Smooth muscle cell (in vitro differentiated cells): ENCODE measurements at regions not wholly inside any gene's neighbourhood (a gene's known extent, or its start where the extent isn't known, plus 50 kb on each side); places are given as distances from the start of the nearest gene placed in this dataset.

ENCODE experiments used
- DNase-seq: peaks from one replicate; lab custom pipeline; 2025; ENCODE audit not compliant: unreplicated experiment; lab: John Stamatoyannopoulos, UW
- H2AFZ ChIP-seq: fragments of 200-600 bp; sonication (generic); 2 replicates; pipeline ENCODE4 v1.6.0; 2016; ENCODE audit warnings: antibody characterized with exemption, low read depth, mild to moderate bottlenecking
- H3F3A ChIP-seq: fragments of 200-600 bp; sonication (generic); 2 replicates; pipeline ENCODE4 v1.6.0; 2017; ENCODE audit warnings: antibody characterized with exemption, low read depth
- H3K27ac ChIP-seq: fragments of 200-600 bp; sonication (generic); 2 replicates; pipeline ENCODE4 v1.5.1; 2016; ENCODE audit warnings: low read depth, mild to moderate bottlenecking
- H3K27me3 ChIP-seq: fragments of 200-600 bp; sonication (generic); 2 replicates; pipeline ENCODE4 v1.6.1; 2016; ENCODE audit warnings: low read depth, mild to moderate bottlenecking
- H3K36me3 ChIP-seq: fragments of 200-600 bp; sonication (generic); 2 replicates; pipeline ENCODE4 v1.5.1; 2016; ENCODE audit warnings: low read depth
- H3K4me1 ChIP-seq: fragments of 200-600 bp; sonication (generic); 2 replicates; pipeline ENCODE4 v1.5.1; 2016; ENCODE audit warnings: low read depth
- H3K4me2 ChIP-seq: fragments of 200-600 bp; sonication (generic); 2 replicates; pipeline ENCODE4 v1.6.0; 2016; ENCODE audit warnings: mild to moderate bottlenecking
- H3K4me3 ChIP-seq: fragments of 200-600 bp; sonication (generic); 2 replicates; pipeline ENCODE4 v1.5.1; 2016; ENCODE audit warnings: mild to moderate bottlenecking
- H3K79me2 ChIP-seq: fragments of 200-600 bp; sonication (generic); 2 replicates; pipeline ENCODE4 v1.6.0; 2016; ENCODE audit warnings: low read depth, mild to moderate bottlenecking
- H3K9ac ChIP-seq: fragments of 200-600 bp; sonication (generic); 2 replicates; pipeline ENCODE4 v1.6.0; 2016; ENCODE audit warnings: low read depth
- H3K9me3 ChIP-seq: fragments of 200-600 bp; sonication (generic); replicated peaks from 2 replicates; pipeline ENCODE4 v1.5.1; 2016; ENCODE audit warnings: low read depth
- H4K20me1 ChIP-seq: fragments of 200-600 bp; sonication (generic); 2 replicates; pipeline ENCODE4 v1.6.0; 2016; ENCODE audit warnings: low read depth
- WGBS: methylation state at CpG from one replicate; pipeline ENCODE4 v1.1.7; 2016; ENCODE audit warnings: low lambda C conversion rate; 5-methylcytosine and 5-hydroxymethylcytosine counted together
- TF ChIP-seq, protein P1 (sequence below): fragments of 200-600 bp; sonication (generic); IDR thresholded peaks from 2 replicates; pipeline ENCODE4 v1.5.1; 2017; ENCODE audit warnings: borderline replicate concordance, mild to moderate bottlenecking, antibody characterized with exemption; ENCODE audit not compliant: insufficient read depth, poor library complexity, severe bottlenecking

GRCh38 chr22:22166941-22167713 is 77.5 kb upstream of the VPREB1 start:
- H3K9ac ChIP-seq = no peak overlapping the region
- H2AFZ ChIP-seq = no peak overlapping the region
- no peak overlapping the region for H3K4me2 ChIP-seq
- H3K9me3 ChIP-seq = no peaks in the 10 kb centered on the region
- H3F3A ChIP-seq = no peaks in the 10 kb centered on the region
- WGBS = 40% methylated on average over 5 of the region's 5 CpGs
- no peak overlapping the region for H3K4me3 ChIP-seq
- no peaks in the 10 kb centered on the region for H4K20me1 ChIP-seq
- DNase-seq = no peak
- H3K4me1 ChIP-seq = no peaks in the 10 kb centered on the region
- H3K27ac ChIP-seq = no peak overlapping the region
- H3K27me3 ChIP-seq = peaks cover 96% of the 10 kb centered on the region
- TF ChIP-seq, protein P1, sequence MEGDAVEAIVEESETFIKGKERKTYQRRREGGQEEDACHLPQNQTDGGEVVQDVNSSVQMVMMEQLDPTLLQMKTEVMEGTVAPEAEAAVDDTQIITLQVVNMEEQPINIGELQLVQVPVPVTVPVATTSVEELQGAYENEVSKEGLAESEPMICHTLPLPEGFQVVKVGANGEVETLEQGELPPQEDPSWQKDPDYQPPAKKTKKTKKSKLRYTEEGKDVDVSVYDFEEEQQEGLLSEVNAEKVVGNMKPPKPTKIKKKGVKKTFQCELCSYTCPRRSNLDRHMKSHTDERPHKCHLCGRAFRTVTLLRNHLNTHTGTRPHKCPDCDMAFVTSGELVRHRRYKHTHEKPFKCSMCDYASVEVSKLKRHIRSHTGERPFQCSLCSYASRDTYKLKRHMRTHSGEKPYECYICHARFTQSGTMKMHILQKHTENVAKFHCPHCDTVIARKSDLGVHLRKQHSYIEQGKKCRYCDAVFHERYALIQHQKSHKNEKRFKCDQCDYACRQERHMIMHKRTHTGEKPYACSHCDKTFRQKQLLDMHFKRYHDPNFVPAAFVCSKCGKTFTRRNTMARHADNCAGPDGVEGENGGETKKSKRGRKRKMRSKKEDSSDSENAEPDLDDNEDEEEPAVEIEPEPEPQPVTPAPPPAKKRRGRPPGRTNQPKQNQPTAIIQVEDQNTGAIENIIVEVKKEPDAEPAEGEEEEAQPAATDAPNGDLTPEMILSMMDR = no peak
- no peaks in the 10 kb centered on the region for H3K36me3 ChIP-seq
- no peaks in the 10 kb centered on the region for H3K79me2 ChIP-seq

DNA sequence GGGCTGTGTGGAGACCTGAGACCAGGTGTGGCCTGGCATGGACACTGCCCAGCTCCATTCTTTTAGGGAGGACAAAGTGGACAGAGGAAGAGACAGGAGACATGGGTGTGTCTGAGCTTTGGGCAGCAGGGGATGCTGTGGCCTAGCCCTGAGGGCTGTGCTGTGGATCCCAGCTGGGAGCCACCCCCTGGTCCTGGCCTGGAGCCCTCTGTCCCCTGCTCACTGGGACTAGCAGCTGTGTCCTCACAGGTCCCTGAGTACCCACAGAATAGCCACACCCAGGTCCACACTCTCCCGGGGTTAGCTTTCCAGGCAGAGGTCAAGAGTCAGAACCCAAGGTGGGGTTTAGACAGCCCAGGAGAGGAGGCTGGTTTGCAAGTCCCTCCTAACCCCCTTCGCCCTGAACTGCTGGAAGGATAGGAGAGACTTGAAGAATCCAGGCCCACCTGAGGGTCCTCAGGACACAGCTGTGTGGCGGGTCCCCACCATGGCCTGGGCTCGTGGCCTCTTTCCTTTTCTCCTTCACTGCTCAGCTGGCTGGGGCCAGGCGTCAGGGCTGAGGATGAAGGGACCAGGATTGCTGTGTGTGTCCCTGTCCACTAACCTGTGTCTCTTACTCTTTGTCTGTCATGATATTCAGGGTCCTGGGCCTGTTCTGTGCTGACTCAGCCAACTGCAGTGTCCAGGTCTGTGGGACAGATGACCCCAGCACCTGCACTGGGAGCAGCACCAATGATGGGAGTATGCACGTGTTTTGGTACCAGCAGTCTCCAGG is 78.5 kb upstream of the VPREB1 start:
- TF ChIP-seq, protein P1 = no peak
- no peaks in the 10 kb centered on the region for H3K4me1 ChIP-seq
- H3K9me3 ChIP-seq = no peaks in the 10 kb centered on the region
- H3K9ac ChIP-seq = no peak overlapping the region
- no peak overlapping the region for H3K27ac ChIP-seq
- no peak overlapping the region for H2AFZ ChIP-seq
- no peaks in the 10 kb centered on the region for H3F3A ChIP-seq
- no peaks in the 10 kb centered on the region for H3K79me2 ChIP-seq
- H3K4me3 ChIP-seq = no peak overlapping the region
- no peak for DNase-seq
- no peaks in the 10 kb centered on the region for H4K20me1 ChIP-seq
- WGBS = 47% methylated on average over 6 of the region's 6 CpGs
- H3K4me2 ChIP-seq = no peak overlapping the region
- H3K27me3 ChIP-seq = peaks cover 89% of the 10 kb centered on the region
- no peaks in the 10 kb centered on the region for H3K36me3 ChIP-seq

DNA sequence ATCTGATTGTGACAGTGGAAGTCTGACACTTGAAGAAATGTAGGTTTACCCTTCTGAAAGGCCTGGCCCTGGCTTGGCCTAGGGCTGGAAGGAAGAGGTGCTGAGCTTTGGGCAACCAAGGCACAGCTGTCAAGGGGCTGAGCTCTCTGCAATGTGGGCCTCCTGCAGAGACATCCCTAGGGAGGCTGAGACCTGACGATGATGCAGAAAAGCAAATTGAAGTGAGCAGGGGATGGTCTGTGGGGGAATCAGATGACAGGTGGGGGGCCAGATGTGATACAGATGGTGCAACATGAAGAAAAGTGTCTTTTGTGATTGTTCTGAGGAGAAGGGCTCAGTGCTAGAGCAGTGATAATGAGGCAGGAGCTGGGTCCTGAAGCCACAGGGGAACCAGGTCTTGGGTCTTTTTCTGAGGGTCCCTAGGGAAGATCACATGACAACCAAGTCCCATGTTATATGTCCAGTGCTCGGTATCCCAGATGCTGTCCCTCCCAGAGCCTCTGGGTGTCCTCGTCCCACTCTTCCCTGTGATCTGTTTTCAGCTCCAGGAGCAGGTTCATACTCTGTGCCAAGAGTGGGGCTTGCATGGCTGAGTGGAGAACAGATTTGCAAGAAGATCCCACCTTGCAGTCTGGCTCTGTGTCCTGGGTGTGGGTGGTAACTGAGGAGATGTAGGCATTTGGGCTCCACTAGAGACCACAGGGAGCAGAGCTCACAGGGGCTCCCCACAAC is 79.9 kb upstream of the VPREB1 start:
- no peaks in the 10 kb centered on the region for H3K9me3 ChIP-seq
- no peaks in the 10 kb centered on the region for H3K79me2 ChIP-seq
- H3K27me3 ChIP-seq = peaks cover 76% of the 10 kb centered on the region
- H3K9ac ChIP-seq = no peak overlapping the region
- H3K4me3 ChIP-seq = no peak overlapping the region
- H2AFZ ChIP-seq = no peak overlapping the region
- TF ChIP-seq, protein P1 = no peak
- no peaks in the 10 kb centered on the region for H3K4me1 ChIP-seq
- H4K20me1 ChIP-seq = no peaks in the 10 kb centered on the region
- no peak for DNase-seq
- no peaks in the 10 kb centered on the region for H3K36me3 ChIP-seq
- H3F3A ChIP-seq = no peaks in the 10 kb centered on the region
- no peak overlapping the region for H3K4me2 ChIP-seq
- no peak overlapping the region for H3K27ac ChIP-seq
- WGBS = 32% methylated on average over 3 of the region's 3 CpGs
